Fibroblast of skin of back (primary cell): ENCODE measurements at regions not wholly inside any gene's neighbourhood (a gene's known extent, or its start where the extent isn't known, plus 50 kb on each side); places are given as distances from the start of the nearest gene placed in this dataset.

Experiments used
- DNase-seq: peaks from one replicate; pipeline ENCODE4 v3.0.0-alpha.2; 2013

GRCh38 chrX:109843963-109844751, 111.1 kb upstream of the ACSL4 start:
- no peak for DNase-seq

GRCh38 chrX:109844986-109845385, 111.9 kb upstream of the ACSL4 start:
- no peak for DNase-seq

- no peak for DNase-seq
These were observed 112.9 kb upstream of the ACSL4 start for GRCh38 chrX:109845996-109846395.

- DNase-seq = peak; percentile 85
These were observed 114.5 kb upstream of the ACSL4 start for GRCh38 chrX:109847257-109848187.

- DNase-seq = no peak
These were observed 115.5 kb upstream of the ACSL4 start for GRCh38 chrX:109848461-109849050.

- DNase-seq = no peak
These were observed 121.0 kb upstream of the ACSL4 start for GRCh38 chrX:109854096-109854495.

- no peak for DNase-seq
These were observed 122.4 kb upstream of the ACSL4 start for GRCh38 chrX:109855501-109855900.

GRCh38 chrX:109856974-109857373, 123.9 kb upstream of the ACSL4 start:
- peak; percentile 28 for DNase-seq

- DNase-seq = peak; percentile 13
These were observed 124.6 kb upstream of the ACSL4 start for GRCh38 chrX:109857584-109858228.

GRCh38 chrX:109858602-109859341, 125.7 kb upstream of the ACSL4 start:
- no peak for DNase-seq

- DNase-seq = no peak
These were observed 126.6 kb upstream of the ACSL4 start for GRCh38 chrX:109859651-109860050.

GRCh38 chrX:109862433-109862832, 129.4 kb upstream of the ACSL4 start:
- DNase-seq = no peak

- peak; percentile 32 for DNase-seq
These were observed 130.8 kb upstream of the ACSL4 start for GRCh38 chrX:109863811-109864210.

- peak; percentile 15 for DNase-seq
These were observed 131.6 kb upstream of the TMEM164 start for GRCh38 chrX:109871121-109871888.

- no peak for DNase-seq
These were observed 130.7 kb upstream of the TMEM164 start for GRCh38 chrX:109872021-109872732.

- DNase-seq = no peak
These were observed 129.3 kb upstream of the TMEM164 start for GRCh38 chrX:109873574-109873973.

GRCh38 chrX:109873983-109874382, 128.9 kb upstream of the TMEM164 start:
- DNase-seq = no peak

GRCh38 chrX:109874548-109874947, 128.4 kb upstream of the TMEM164 start:
- DNase-seq = no peak

- no peak for DNase-seq
These were observed 127.1 kb upstream of the TMEM164 start for GRCh38 chrX:109875831-109876230.

- no peak for DNase-seq
These were observed 124.7 kb upstream of the TMEM164 start for GRCh38 chrX:109878236-109878635.
